ENCODE measurements at regions not wholly inside any gene's neighbourhood (a gene's known extent, or its start where the extent isn't known, plus 50 kb on each side); places are given as distances from the start of the nearest gene placed in this dataset.
"Not testable (repeated sequence)": the region's sequence is repeated elsewhere in the genome, so short reads cannot be mapped to it uniquely, and the experiment has no call there.

- no peak overlapping the region for H3K4me3 Mint-ChIP-seq
- H3K27me3 Mint-ChIP-seq = peaks cover 0 to 6% of the 10 kb centered on the region in 2 donors
- ATAC-seq (replicated peaks) (no peak), DNase-seq (no peak)
- H3K27ac Mint-ChIP-seq = no peak overlapping the region
- H3K9me3 Mint-ChIP-seq = no peaks in the 10 kb centered on the region
- no peaks in the 10 kb centered on the region for H3K4me1 Mint-ChIP-seq (ENCODE audit: low read depth in 2 of 2)
- H3K36me3 Mint-ChIP-seq (ENCODE audit: insufficient read depth) = no peaks in the 10 kb centered on the region
These were observed 228.5 kb downstream of the ABCC12 start for GRCh38 chr16:47927330-47927729.

GRCh38 chr16:47925811-47926460, 229.9 kb downstream of the ABCC12 start:
- Mint-ChIP-seq H3K9me3 (no peaks in the 10 kb centered on the region), H3K27ac (no peak overlapping the region), H3K4me3 (no peak overlapping the region), H3K4me1 (ENCODE audit: low read depth in 2 of 2) (no peaks in the 10 kb centered on the region), H3K36me3 (ENCODE audit: insufficient read depth) (no peaks in the 10 kb centered on the region), H3K27me3 (peaks cover 0 to 5% of the 10 kb centered on the region in 2 donors)
- no peak for DNase-seq
- ATAC-seq (replicated peaks) = no peak

GRCh38 chr16:47924950-47925349, 230.8 kb downstream of the ABCC12 start:
- H3K27me3 Mint-ChIP-seq = no peaks in the 10 kb centered on the region
- H3K27ac Mint-ChIP-seq = no peak overlapping the region
- ATAC-seq (replicated peaks) (no peak), DNase-seq (no peak)
- H3K36me3 Mint-ChIP-seq (ENCODE audit: insufficient read depth) = no peaks in the 10 kb centered on the region
- no peaks in the 10 kb centered on the region for H3K4me1 Mint-ChIP-seq (ENCODE audit: low read depth in 2 of 2)
- H3K4me3 Mint-ChIP-seq = no peak overlapping the region
- H3K9me3 Mint-ChIP-seq = no peaks in the 10 kb centered on the region

- H3K27ac Mint-ChIP-seq = no peak overlapping the region
- ATAC-seq (replicated peaks) = no peak
- H3K4me1 Mint-ChIP-seq (ENCODE audit: low read depth in 2 of 2) = no peaks in the 10 kb centered on the region
- no peaks in the 10 kb centered on the region for H3K9me3 Mint-ChIP-seq
- H3K27me3 Mint-ChIP-seq = peaks cover 0 to 8% of the 10 kb centered on the region in 2 donors
- H3K36me3 Mint-ChIP-seq (ENCODE audit: insufficient read depth) = no peaks in the 10 kb centered on the region
- no peak for DNase-seq
- H3K4me3 Mint-ChIP-seq = no peak overlapping the region
These were observed 234.3 kb downstream of the ABCC12 start for GRCh38 chr16:47921535-47921934.

GRCh38 chr16:47920709-47921108, 235.1 kb downstream of the ABCC12 start:
- Mint-ChIP-seq H3K4me3 (no peak overlapping the region), H3K9me3 (no peaks in the 10 kb centered on the region), H3K27ac (no peak overlapping the region), H3K36me3 (ENCODE audit: insufficient read depth) (no peaks in the 10 kb centered on the region), H3K27me3 (peaks cover 0 to 8% of the 10 kb centered on the region in 2 donors), H3K4me1 (ENCODE audit: low read depth in 2 of 2) (no peaks in the 10 kb centered on the region)
- ATAC-seq (replicated peaks) (no peak), DNase-seq (no peak)

GRCh38 chr16:47917118-47917517, 238.7 kb downstream of the ABCC12 start:
- DNase-seq = no peak
- Mint-ChIP-seq H3K27me3 (peaks cover 10 to 15% of the 10 kb centered on the region in 2 donors), H3K27ac (no peak overlapping the region), H3K9me3 (peaks cover 0 to 2% of the 10 kb centered on the region in 2 donors), H3K36me3 (ENCODE audit: insufficient read depth) (no peaks in the 10 kb centered on the region), H3K4me1 (ENCODE audit: low read depth in 2 of 2) (no peaks in the 10 kb centered on the region), H3K4me3 (no peak overlapping the region)
- ATAC-seq (replicated peaks) = no peak

- ATAC-seq (replicated peaks) = no peak
- Mint-ChIP-seq H3K9me3 (peaks cover 0 to 2% of the 10 kb centered on the region in 2 donors), H3K4me3 (no peak overlapping the region), H3K36me3 (ENCODE audit: insufficient read depth) (no peaks in the 10 kb centered on the region), H3K27ac (no peak overlapping the region), H3K4me1 (ENCODE audit: low read depth in 2 of 2) (no peaks in the 10 kb centered on the region), H3K27me3 (peaks cover 15 to 19% of the 10 kb centered on the region in 2 donors)
- DNase-seq = no peak
These were observed 239.5 kb downstream of the ABCC12 start for GRCh38 chr16:47916266-47916665.

GRCh38 chr16:47907109-47907508, 248.7 kb downstream of the ABCC12 start:
- DNase-seq (no peak), ATAC-seq (replicated peaks) (no peak)
- Mint-ChIP-seq H3K27me3 (peaks cover 5 to 16% of the 10 kb centered on the region in 2 donors), H3K36me3 (ENCODE audit: insufficient read depth) (no peaks in the 10 kb centered on the region), H3K27ac (no peak overlapping the region), H3K9me3 (no peaks in the 10 kb centered on the region), H3K4me3 (no peak overlapping the region), H3K4me1 (ENCODE audit: low read depth in 2 of 2) (no peaks in the 10 kb centered on the region)

GRCh38 chr16:47905771-47906170, 250.0 kb downstream of the ABCC12 start:
- no peak for DNase-seq
- H3K27me3 Mint-ChIP-seq = peaks cover 0 to 11% of the 10 kb centered on the region in 2 donors
- no peak for ATAC-seq (replicated peaks)
- H3K36me3 Mint-ChIP-seq (ENCODE audit: insufficient read depth) = no peaks in the 10 kb centered on the region
- H3K4me3 Mint-ChIP-seq = no peak overlapping the region
- H3K4me1 Mint-ChIP-seq (ENCODE audit: low read depth in 2 of 2) = no peaks in the 10 kb centered on the region
- H3K27ac Mint-ChIP-seq = no peak overlapping the region
- no peaks in the 10 kb centered on the region for H3K9me3 Mint-ChIP-seq

- Mint-ChIP-seq H3K27ac (no peak overlapping the region), H3K36me3 (ENCODE audit: insufficient read depth) (no peaks in the 10 kb centered on the region), H3K4me3 (no peak overlapping the region), H3K27me3 (peaks cover 1 to 12% of the 10 kb centered on the region in 2 donors), H3K9me3 (no peaks in the 10 kb centered on the region), H3K4me1 (ENCODE audit: low read depth in 2 of 2) (no peaks in the 10 kb centered on the region)
- ATAC-seq (replicated peaks) = no peak
- no peak for DNase-seq
These were observed 251.1 kb downstream of the ABCC12 start for GRCh38 chr16:47904691-47905090.

GRCh38 chr16:47903470-47903869, 252.3 kb downstream of the ABCC12 start:
- Mint-ChIP-seq H3K36me3 (ENCODE audit: insufficient read depth) (no peaks in the 10 kb centered on the region), H3K9me3 (no peaks in the 10 kb centered on the region), H3K4me1 (ENCODE audit: low read depth in 2 of 2) (no peaks in the 10 kb centered on the region), H3K27me3 (peaks cover 9 to 24% of the 10 kb centered on the region in 2 donors), H3K27ac (no peak overlapping the region), H3K4me3 (no peak overlapping the region)
- DNase-seq (no peak), ATAC-seq (replicated peaks) (no peak)

GRCh38 chr16:47897105-47897504, 258.7 kb downstream of the ABCC12 start:
- H3K4me1 Mint-ChIP-seq (ENCODE audit: low read depth in 2 of 2); ATAC-seq (replicated peaks); H3K36me3 Mint-ChIP-seq (ENCODE audit: insufficient read depth); H3K4me3 Mint-ChIP-seq; H3K27ac Mint-ChIP-seq; H3K9me3 Mint-ChIP-seq; DNase-seq: not testable (repeated sequence)
- peaks cover 33 to 39% of the 10 kb centered on the region in 2 donors for H3K27me3 Mint-ChIP-seq

GRCh38 chr16:47895146-47895545, 260.6 kb downstream of the ABCC12 start:
- DNase-seq = no peak
- no peaks in the 10 kb centered on the region for H3K4me1 Mint-ChIP-seq (ENCODE audit: low read depth in 2 of 2)
- ATAC-seq (replicated peaks) = no peak
- H3K27ac Mint-ChIP-seq = no peak overlapping the region
- peaks cover 0 to 5% of the 10 kb centered on the region in 2 donors for H3K9me3 Mint-ChIP-seq
- peaks cover 33 to 42% of the 10 kb centered on the region in 2 donors for H3K27me3 Mint-ChIP-seq
- H3K36me3 Mint-ChIP-seq (ENCODE audit: insufficient read depth) = no peaks in the 10 kb centered on the region
- no peak overlapping the region for H3K4me3 Mint-ChIP-seq

GRCh38 chr16:47892999-47893398, 262.8 kb downstream of the ABCC12 start:
- no peak for ATAC-seq (replicated peaks)
- peaks cover 0 to 5% of the 10 kb centered on the region in 2 donors for H3K9me3 Mint-ChIP-seq

More at GRCh38 chr16:47892999-47893398, 262.8 kb downstream of the ABCC12 start:
- Mint-ChIP-seq H3K4me1 (ENCODE audit: low read depth in 2 of 2) (no peaks in the 10 kb centered on the region), H3K36me3 (ENCODE audit: insufficient read depth) (no peaks in the 10 kb centered on the region), H3K27ac (no peak overlapping the region), H3K4me3 (no peak overlapping the region), H3K27me3 (peaks cover 33 to 44% of the 10 kb centered on the region in 2 donors)
- DNase-seq = no peak
